VCaP (cell line): ENCODE measurements at regions not wholly inside any gene's neighbourhood (a gene's known extent, or its start where the extent isn't known, plus 50 kb on each side); places are given as distances from the start of the nearest gene placed in this dataset.

Source experiments
- H3K27ac ChIP-seq: fragments of 450-650 bp; 2 replicates; pipeline ENCODE4 v1.5.1; 2017
- TF ChIP-seq, protein P1 (sequence below): fragments of 450-650 bp; conservative IDR thresholded peaks from 2 replicates; pipeline ENCODE4 v1.5.1; 2017; ENCODE audit warnings: mild to moderate bottlenecking, moderate library complexity

DNA sequence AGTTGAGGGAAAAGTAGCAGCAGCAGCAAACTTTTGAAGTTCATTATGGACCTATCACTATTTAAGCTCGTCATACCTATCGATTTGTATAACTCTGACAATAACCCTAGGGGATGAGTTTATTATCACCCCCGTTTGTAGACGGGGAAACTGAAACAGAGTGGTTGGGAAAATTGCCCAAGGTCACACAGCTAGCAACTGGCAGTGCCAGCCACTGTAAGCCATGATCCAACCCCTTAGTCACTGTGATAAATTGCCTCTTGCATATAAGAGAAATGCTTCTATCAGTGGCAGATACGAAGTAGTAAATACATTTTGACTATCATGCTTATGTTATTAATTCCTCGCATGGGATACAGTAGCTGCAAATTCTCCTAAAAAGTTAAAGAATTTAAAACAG, 73.3 kb upstream of the ATP10B start:
- TF ChIP-seq, protein P1, sequence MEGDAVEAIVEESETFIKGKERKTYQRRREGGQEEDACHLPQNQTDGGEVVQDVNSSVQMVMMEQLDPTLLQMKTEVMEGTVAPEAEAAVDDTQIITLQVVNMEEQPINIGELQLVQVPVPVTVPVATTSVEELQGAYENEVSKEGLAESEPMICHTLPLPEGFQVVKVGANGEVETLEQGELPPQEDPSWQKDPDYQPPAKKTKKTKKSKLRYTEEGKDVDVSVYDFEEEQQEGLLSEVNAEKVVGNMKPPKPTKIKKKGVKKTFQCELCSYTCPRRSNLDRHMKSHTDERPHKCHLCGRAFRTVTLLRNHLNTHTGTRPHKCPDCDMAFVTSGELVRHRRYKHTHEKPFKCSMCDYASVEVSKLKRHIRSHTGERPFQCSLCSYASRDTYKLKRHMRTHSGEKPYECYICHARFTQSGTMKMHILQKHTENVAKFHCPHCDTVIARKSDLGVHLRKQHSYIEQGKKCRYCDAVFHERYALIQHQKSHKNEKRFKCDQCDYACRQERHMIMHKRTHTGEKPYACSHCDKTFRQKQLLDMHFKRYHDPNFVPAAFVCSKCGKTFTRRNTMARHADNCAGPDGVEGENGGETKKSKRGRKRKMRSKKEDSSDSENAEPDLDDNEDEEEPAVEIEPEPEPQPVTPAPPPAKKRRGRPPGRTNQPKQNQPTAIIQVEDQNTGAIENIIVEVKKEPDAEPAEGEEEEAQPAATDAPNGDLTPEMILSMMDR, result no peak
- H3K27ac ChIP-seq, result peak overlapping the region; percentile 78

DNA sequence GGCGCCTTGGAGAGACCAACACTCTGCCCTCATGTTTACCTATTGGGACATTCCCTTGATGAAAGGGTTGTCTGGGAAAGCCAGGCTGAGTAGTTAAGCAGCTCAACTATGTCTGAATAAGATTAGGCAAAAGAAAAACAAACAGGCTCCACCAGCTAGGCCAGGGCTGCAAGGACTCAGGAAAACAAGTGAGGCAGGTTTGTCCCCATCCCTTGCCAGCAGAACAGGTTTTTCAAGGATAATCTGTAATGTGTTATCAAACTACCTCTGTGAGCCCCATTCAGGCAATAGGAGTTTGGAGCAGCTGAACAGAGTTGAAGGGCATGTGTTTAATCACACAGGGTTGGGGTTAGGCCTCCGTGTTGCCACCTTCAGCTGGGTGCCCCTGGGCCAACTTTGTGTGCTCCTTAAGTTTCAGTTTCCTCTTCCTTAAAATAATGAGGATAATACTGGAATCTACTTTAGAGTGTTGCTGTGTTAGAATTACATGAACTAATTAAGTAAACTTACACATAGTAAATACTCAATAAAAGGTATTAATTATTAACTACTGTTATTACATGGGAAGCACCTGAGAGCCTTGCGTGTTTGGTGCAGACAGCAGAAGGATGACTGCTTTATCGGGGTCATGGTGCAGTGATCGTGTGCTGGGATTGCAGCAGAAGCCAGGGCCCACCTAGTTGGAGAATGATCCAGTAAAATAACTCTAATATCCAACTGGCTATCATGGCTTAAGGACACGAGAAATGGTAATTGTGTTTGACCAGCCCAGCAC, 72.1 kb upstream of the ATP10B start:
- TF ChIP-seq, protein P1, result no peak

DNA sequence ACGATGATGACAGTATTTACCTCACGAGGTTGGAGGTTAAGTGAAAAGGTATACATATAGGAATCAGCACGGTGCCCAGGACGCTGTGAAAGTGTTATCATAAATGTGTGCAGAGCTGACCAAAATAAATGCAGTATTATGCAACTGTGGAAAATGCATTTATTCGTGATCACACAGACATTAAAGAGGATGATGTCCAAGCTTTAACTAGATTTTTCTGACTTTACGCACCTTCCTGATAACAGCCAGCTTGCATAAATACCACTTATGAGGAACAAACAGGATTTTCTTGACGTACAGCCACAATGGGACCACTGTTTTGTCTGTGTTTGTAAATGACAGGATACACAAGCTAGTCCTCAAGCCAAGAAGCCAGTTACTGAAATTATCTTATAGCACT, 71.4 kb upstream of the ATP10B start:
- peak overlapping the region; percentile 78 for H3K27ac ChIP-seq
- TF ChIP-seq, protein P1, result no peak

More for the DNA sequence above, 72.1 kb upstream of the ATP10B start:
- H3K27ac ChIP-seq, result peak overlapping the region; percentile 78

DNA sequence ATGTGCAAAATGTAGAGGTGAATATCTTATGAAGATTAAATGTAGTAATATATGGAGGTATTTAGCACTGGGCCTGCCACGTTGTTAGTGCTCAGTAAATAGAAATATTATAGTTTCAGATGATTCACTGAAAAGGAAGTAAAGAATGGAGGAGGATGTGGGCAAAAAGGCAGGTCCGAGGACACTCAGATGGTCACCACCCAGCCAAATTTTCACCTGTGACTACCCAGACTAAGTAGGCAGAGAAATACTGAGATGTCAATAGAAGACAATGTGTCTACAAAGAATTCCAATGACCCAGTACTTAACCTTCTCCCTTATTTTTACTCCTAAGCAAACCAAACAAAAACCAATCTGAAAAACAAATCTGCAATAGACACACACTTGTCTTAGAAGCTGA, 70.3 kb upstream of the ATP10B start:
- H3K27ac ChIP-seq, result peak overlapping the region; percentile 78; the same call in 1 of the 2 replicates
- TF ChIP-seq, protein P1, result no peak

DNA sequence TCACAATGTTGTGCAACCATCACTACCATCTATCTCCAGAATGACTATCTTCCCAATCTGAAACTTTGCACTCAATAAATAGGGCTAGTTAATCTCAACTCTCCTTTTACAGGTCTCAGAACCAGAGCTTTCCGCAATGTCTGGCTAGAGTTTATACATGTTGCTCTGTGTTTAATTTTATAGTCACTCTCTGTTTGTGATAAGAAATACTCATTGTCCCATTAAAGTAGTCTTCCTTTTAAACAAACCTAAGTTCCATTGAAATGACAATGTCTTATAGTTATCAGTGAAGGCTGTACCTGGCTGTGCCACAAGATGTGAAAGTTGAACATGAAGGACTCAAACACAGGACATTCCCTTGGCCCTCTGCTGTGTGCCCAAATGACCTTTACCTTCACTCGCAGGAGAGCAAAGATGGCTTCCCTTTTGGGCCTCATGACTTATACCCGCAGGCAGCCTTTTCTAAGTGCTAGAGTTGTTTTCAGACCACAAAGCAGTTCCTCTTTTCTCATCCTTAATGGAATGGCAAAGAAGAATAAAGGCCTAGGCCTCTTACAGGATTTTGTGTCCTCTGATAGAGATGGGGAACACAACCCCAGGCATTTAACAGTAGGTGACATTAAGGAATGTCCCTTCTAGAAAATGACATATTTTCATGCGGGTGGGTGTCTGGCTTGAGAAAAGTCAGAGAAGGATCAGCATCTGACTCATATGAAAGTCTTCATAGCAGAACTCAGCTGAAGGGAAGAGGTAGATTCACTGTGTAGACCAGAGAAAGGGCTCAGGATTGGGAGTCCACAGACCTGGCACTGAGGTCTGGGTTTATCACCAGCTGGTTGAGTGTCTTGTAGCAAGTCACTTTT, 69.6 kb upstream of the ATP10B start:
- TF ChIP-seq, protein P1, result no peak

DNA sequence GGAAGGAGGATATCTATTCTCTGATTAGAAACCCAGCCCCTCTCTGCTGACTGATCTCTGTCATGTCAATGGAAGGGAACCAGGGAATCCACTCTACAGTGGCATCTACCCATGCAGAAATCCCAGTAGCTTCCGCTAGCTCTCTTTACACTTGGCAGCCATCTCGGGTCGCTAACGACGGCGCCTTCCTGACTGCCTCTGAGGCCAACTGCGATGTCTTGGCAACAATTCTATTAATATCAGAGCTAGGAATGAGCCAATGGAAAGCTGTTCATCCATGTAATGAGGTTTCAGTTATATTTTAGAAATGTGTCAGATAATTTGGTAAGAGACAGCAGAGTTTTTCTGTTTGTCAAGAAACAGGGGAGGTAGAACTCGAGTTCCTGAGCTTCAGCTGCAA, 67.6 kb upstream of the ATP10B start:
- TF ChIP-seq, protein P1, result no peak

More for the DNA sequence above, 69.6 kb upstream of the ATP10B start:
- peak overlapping the region; percentile 78 for H3K27ac ChIP-seq

DNA sequence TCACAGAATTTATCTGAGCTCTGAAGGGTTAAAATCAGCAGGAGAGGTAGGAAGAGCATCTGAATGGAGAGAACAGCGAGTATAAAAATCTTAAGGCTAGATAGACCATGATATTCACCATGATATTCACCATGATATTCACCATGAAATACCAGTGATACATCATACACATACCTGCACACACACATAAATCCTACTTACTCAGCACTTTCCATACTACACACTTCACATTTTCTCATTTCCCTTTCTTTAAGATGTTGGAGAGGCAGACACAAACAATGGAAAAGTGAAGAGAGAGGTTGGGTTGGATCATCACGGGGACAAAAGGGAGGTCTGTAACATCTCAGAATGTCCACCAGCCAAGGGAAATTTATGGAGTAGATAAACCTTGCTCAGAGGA, 66.4 kb upstream of the ATP10B start:
- TF ChIP-seq, protein P1, result no peak
- H3K27ac ChIP-seq, result no peak overlapping the region

More for the DNA sequence above, 67.6 kb upstream of the ATP10B start:
- H3K27ac ChIP-seq, result no peak overlapping the region
